Neuronal stem cell (in vitro differentiated cells): ENCODE measurements at regions not wholly inside any gene's neighbourhood (a gene's known extent, or its start where the extent isn't known, plus 50 kb on each side); places are given as distances from the start of the nearest gene placed in this dataset.

ENCODE experiments used
- DNase-seq: peaks from one replicate; pipeline ENCODE4 v3.0.0-alpha.2; 2013; ENCODE audit warnings: low spot score
- H2AFZ ChIP-seq: one replicate; pipeline ENCODE4 v1.6.1; 2013; ENCODE audit warnings: mild to moderate bottlenecking, low read length, inconsistent platforms
- H2AK5ac ChIP-seq: 2 replicates; pipeline ENCODE4 v1.6.1; 2013; ENCODE audit warnings: low read depth, mild to moderate bottlenecking, inconsistent platforms, low read length, moderate library complexity, mixed read lengths
- H2BK120ac ChIP-seq: 2 replicates; pipeline ENCODE4 v1.6.1; 2013; ENCODE audit warnings: low read depth, mild to moderate bottlenecking, inconsistent platforms, low read length, moderate library complexity, mixed read lengths
- H2BK12ac ChIP-seq: one replicate; pipeline ENCODE4 v1.6.1; 2013; ENCODE audit warnings: low read length, inconsistent platforms
- H2BK15ac ChIP-seq: 2 replicates; pipeline ENCODE4 v1.6.1; 2013; ENCODE audit warnings: mild to moderate bottlenecking, low read length, inconsistent platforms, mixed read lengths
- H2BK5ac ChIP-seq: one replicate; pipeline ENCODE4 v1.6.1; 2013; ENCODE audit warnings: inconsistent platforms, mild to moderate bottlenecking, low read length, moderate library complexity
- H3K14ac ChIP-seq: one replicate; pipeline ENCODE4 v1.6.1; 2013; ENCODE audit warnings: low read length, inconsistent platforms
- H3K18ac ChIP-seq: 2 replicates; pipeline ENCODE4 v1.6.1; 2013; ENCODE audit warnings: low read length, inconsistent platforms
- H3K23ac ChIP-seq: 2 replicates; pipeline ENCODE4 v1.6.1; 2013; ENCODE audit warnings: low read depth, mild to moderate bottlenecking, mixed read lengths, low read length, inconsistent platforms; ENCODE audit not compliant: poor library complexity
- H3K27ac ChIP-seq: replicated peaks from 3 replicates; pipeline ENCODE4 v1.5.1; 2013; ENCODE audit warnings: low read length, inconsistent platforms
- H3K27me3 ChIP-seq, 3 experiments: 2 replicates each; pipeline ENCODE4 v1.6.1; 2013; ENCODE audit warnings: low read length in 3 of 3, mild to moderate bottlenecking in 2 of 3, inconsistent platforms in 1 of 3, low read depth in 1 of 3, mixed read lengths in 1 of 3, moderate library complexity in 1 of 3; ENCODE audit not compliant: control insufficient read depth in 3 of 3, insufficient read depth in 3 of 3
- H3K36me3 ChIP-seq, 2 donors: replicated peaks in 1 of 2; 2 replicates each; pipeline ENCODE4 v1.6.1; 2013; ENCODE audit warnings: low read length in 2 of 2; ENCODE audit not compliant: control insufficient read depth in 2 of 2, insufficient read depth in 2 of 2
- H3K4ac ChIP-seq: 2 replicates; pipeline ENCODE4 v1.6.1; 2013; ENCODE audit warnings: inconsistent platforms, mild to moderate bottlenecking, low read length, moderate library complexity
- H3K4me1 ChIP-seq, 2 donors: 1 replicate in 1 of 2; 2 replicates in 1 of 2; pipeline ENCODE4 v1.6.1; 2013; ENCODE audit warnings: low read length in 2 of 2, low read depth in 1 of 2; ENCODE audit not compliant: control insufficient read depth in 2 of 2, insufficient read depth in 1 of 2
- H3K4me2 ChIP-seq: one replicate; pipeline ENCODE4 v1.6.1; 2013; ENCODE audit warnings: mild to moderate bottlenecking, low read length, inconsistent platforms; ENCODE audit not compliant: insufficient read depth, poor library complexity, severe bottlenecking
- H3K4me3 ChIP-seq, 2 donors: 2 replicates each; pipeline ENCODE4 v1.5.1; 2013; ENCODE audit warnings: low read length in 2 of 2, mild to moderate bottlenecking in 2 of 2, inconsistent platforms in 1 of 2, moderate library complexity in 1 of 2
- H3K79me1 ChIP-seq: one replicate; pipeline ENCODE4 v1.6.1; 2013; ENCODE audit warnings: low read depth, mild to moderate bottlenecking, inconsistent platforms, low read length, moderate library complexity
- H3K9ac ChIP-seq: one replicate; pipeline ENCODE4 v1.6.1; 2013; ENCODE audit warnings: mild to moderate bottlenecking, low read depth, low read length, inconsistent platforms; ENCODE audit not compliant: poor library complexity
- H3K9me3 ChIP-seq, 2 donors: replicated peaks in 1 of 2; 2 replicates each; pipeline versions ENCODE3 to v1.6.1; 2013; ENCODE audit warnings: low read length in 2 of 2, mild to moderate bottlenecking in 2 of 2, inconsistent platforms in 1 of 2, low read depth in 1 of 2, mixed read lengths in 1 of 2, moderate library complexity in 1 of 2; ENCODE audit not compliant: control insufficient read depth in 2 of 2, insufficient read depth in 1 of 2
- H4K8ac ChIP-seq: one replicate; pipeline ENCODE4 v1.6.1; 2013; ENCODE audit warnings: low read depth, mild to moderate bottlenecking, inconsistent platforms, low read length, moderate library complexity
- H4K91ac ChIP-seq: one replicate; pipeline ENCODE4 v1.6.1; 2013; ENCODE audit warnings: low read length, low read depth, mild to moderate bottlenecking, inconsistent platforms; ENCODE audit not compliant: poor library complexity
- WGBS, 2 donors: extraction: QIAGEN DNeasy Blood & Tissue Kit; methylation state at CpG; one replicate each; pipeline ENCODE4 v1.1.7; 2013; ENCODE audit warnings: missing lambda C conversion rate in 2 of 2, mixed read lengths in 1 of 2; ENCODE audit not compliant: insufficient read length in 2 of 2, insufficient replicate concordance in 1 of 2; ENCODE audit errors: extremely low coverage in 2 of 2; 5-methylcytosine and 5-hydroxymethylcytosine counted together

DNA sequence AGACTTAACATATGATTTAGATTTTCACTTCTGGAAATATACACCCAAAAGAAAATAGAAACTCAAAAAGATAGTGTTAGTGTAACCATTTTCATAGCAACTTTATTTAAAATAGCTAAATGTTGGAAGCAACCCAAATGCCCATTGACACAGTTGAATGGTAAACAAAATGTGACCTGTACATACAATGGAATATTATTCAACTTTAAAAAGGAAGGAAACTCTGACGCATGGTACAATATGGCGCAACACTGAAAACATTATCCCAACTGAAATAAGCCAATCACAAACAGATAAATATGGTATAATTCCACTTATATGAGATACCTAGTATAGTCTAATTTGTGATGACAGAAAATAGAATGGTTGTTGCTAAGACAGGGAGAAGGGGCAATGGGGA, 1456.1 kb upstream of the MIR17HG start:
- Histone ChIP-seq H3K23ac (no peak overlapping the region), H2BK15ac (no peak overlapping the region), H2BK12ac (no peak overlapping the region), H3K18ac (no peak overlapping the region), H3K4ac (no peak overlapping the region), H2AFZ (no peak overlapping the region), H3K4me2 (no peak overlapping the region), H2BK120ac (no peak overlapping the region), H3K4me3 (no peak overlapping the region), H3K27me3 (no peaks in the 10 kb centered on the region), H3K36me3 (no peaks in the 10 kb centered on the region), H2BK5ac (no peak overlapping the region), H3K27ac (no peak overlapping the region), H3K79me1 (no peaks in the 10 kb centered on the region), H4K91ac (no peak overlapping the region), H2AK5ac (no peak overlapping the region), H3K14ac (no peak overlapping the region), H4K8ac (no peak overlapping the region), H3K9ac (no peak overlapping the region), H3K9me3 (no peaks in the 10 kb centered on the region), H3K4me1 (no peaks in the 10 kb centered on the region)
- DNase-seq: no peak
- no CpG with 5 or more reads among the region's 2 CpGs for WGBS, 2 donors

GRCh38 chr13:89897681-89898080, 1449.8 kb upstream of the MIR17HG start:
- Histone ChIP-seq H2BK5ac (no peak overlapping the region), H3K9ac (no peak overlapping the region), H3K4me1 (no peaks in the 10 kb centered on the region), H3K4ac (no peak overlapping the region), H2BK12ac (no peak overlapping the region), H3K27me3 (no peaks in the 10 kb centered on the region), H3K9me3 (no peaks in the 10 kb centered on the region), H4K8ac (no peak overlapping the region), H3K36me3 (no peaks in the 10 kb centered on the region), H3K27ac (no peak overlapping the region), H2BK120ac (no peak overlapping the region), H2BK15ac (no peak overlapping the region), H3K18ac (no peak overlapping the region), H3K79me1 (no peaks in the 10 kb centered on the region), H3K4me3 (no peak overlapping the region), H3K23ac (no peak overlapping the region), H4K91ac (no peak overlapping the region), H2AFZ (no peak overlapping the region), H2AK5ac (no peak overlapping the region), H3K4me2 (no peak overlapping the region), H3K14ac (no peak overlapping the region)
- no CpG with 5 or more reads among the region's 1 CpG for WGBS, 2 donors
- DNase-seq: no peak

DNA sequence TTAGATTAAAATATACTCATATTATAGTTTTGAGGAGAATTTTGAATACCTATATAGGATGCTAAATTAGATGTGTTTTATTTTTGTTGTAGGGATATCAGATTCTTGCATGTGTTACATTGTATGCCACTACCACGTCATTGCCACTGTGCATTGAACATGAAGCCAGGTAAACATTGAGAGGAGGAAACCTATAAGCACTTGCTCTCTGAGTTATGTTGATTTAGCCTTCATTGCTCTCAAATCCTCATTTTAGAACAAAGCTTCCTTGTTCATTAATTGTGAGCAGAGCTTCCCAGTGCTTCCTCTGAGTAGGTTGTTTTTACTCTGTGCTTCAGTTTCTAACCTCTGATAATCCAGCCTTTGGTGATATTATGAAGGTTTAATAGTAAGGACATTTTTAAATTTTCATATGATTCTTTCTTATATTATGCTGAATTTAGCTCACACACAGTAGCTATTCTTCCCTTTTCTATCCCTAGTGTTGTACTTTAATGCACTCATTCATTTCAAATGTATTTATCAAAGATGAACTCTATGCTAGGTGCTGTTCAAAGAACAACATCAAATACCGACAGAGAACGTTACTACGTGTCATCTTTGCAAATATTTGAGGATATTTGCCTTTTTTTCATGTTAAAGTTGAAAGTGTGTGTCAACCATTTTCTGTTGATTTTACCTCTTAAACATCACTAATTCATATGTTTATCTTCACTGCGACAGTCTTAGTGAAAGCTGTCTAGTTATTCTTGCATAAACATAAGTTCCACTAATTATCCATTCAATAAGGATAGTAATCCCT, 1448.0 kb upstream of the MIR17HG start:
- no peaks in the 10 kb centered on the region for H3K36me3 ChIP-seq
- no peak overlapping the region for H3K4me2 ChIP-seq
- no peak overlapping the region for H3K9ac ChIP-seq
- H2AK5ac ChIP-seq: no peak overlapping the region
- no peaks in the 10 kb centered on the region for H3K4me1 ChIP-seq
- no peak overlapping the region for H3K14ac ChIP-seq
- H2BK5ac ChIP-seq: no peak overlapping the region
- no peak overlapping the region for H3K27ac ChIP-seq
- DNase-seq: no peak
- peaks cover 0 to 2% of the 10 kb centered on the region in 2 donors for H3K9me3 ChIP-seq
- no peak overlapping the region for H4K8ac ChIP-seq
- no peak overlapping the region for H3K4ac ChIP-seq
- no peak overlapping the region for H2BK12ac ChIP-seq
- H2BK15ac ChIP-seq: no peak overlapping the region
- no peak overlapping the region for H3K18ac ChIP-seq
- no peak overlapping the region for H2AFZ ChIP-seq
- no peak overlapping the region for H3K23ac ChIP-seq
- H3K4me3 ChIP-seq: no peak overlapping the region
- no peaks in the 10 kb centered on the region for H3K27me3 ChIP-seq
- no peaks in the 10 kb centered on the region for H3K79me1 ChIP-seq
- no peak overlapping the region for H2BK120ac ChIP-seq
- WGBS, 2 donors: no CpG with 5 or more reads among the region's 5 CpGs
- H4K91ac ChIP-seq: no peak overlapping the region

DNA sequence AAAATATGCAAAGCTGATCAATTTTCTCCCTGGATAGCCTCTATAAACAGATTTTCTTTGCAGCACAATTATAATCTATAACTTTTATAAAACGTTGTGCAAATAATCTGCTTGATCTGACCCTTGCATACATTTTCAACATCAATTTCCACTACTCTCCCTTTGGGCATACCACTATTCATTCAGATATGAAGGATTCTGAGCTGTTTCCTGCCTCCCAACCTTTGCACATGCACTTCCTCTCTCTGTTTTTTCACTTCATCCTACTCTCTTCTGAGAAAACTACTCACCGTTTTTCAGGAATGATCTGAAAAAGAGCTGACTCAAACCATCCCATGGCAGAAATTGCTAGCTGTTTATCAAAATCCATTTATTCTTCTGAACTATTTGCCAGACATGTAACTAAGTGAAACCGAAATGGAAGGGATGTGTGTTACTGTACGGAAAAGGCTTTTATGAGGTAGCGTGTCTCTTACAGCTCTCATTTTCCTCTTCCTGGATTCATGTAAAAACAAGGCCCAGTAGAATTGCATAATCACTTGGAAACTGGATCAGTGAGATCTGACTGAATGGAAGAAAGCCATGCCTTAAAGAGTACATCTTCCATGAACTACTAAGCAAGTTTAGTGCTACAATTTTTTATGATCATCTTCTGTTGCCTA, 1447.3 kb upstream of the MIR17HG start:
- Histone ChIP-seq H3K14ac (no peak overlapping the region), H2BK15ac (no peak overlapping the region), H3K4me2 (no peak overlapping the region), H3K9ac (no peak overlapping the region), H3K79me1 (no peaks in the 10 kb centered on the region), H3K23ac (no peak overlapping the region), H2AFZ (no peak overlapping the region), H3K4me1 (no peaks in the 10 kb centered on the region), H3K4ac (no peak overlapping the region), H4K8ac (no peak overlapping the region), H3K27ac (no peak overlapping the region), H2BK5ac (no peak overlapping the region), H4K91ac (no peak overlapping the region), H3K18ac (no peak overlapping the region), H3K36me3 (no peaks in the 10 kb centered on the region), H2BK120ac (no peak overlapping the region), H3K4me3 (no peak overlapping the region), H2AK5ac (no peak overlapping the region), H3K9me3 (peaks cover 0 to 2% of the 10 kb centered on the region in 2 donors), H3K27me3 (no peaks in the 10 kb centered on the region), H2BK12ac (no peak overlapping the region)
- WGBS, 2 donors: no CpG with 5 or more reads among the region's 5 CpGs
- DNase-seq: no peak
